ENCODE measurements at regions not wholly inside any gene's neighbourhood (a gene's known extent, or its start where the extent isn't known, plus 50 kb on each side); places are given as distances from the start of the nearest gene placed in this dataset.

DNA sequence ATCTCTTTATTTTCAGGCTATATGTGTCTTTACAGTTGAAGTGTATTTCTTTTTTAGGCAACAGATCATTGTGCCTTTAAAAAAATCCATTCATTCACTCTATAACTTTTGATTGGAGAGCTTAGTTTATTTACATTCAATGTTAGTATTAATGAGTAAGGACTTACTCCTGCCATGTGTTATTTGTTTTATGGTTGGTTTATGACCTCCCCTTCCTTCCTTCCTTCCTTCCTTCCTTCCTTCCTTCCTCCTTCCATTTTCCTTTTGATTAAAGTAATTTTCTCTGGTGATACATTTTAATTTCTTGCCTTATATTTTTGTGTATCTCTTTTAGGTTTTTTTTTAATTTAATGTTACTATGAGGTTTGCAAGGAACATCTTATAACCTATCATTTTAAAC is 1005.3 kb upstream of the EPHA7 start:
- H3K4me3 ChIP-seq, result no peak overlapping the region
- TF ChIP-seq, protein P1, sequence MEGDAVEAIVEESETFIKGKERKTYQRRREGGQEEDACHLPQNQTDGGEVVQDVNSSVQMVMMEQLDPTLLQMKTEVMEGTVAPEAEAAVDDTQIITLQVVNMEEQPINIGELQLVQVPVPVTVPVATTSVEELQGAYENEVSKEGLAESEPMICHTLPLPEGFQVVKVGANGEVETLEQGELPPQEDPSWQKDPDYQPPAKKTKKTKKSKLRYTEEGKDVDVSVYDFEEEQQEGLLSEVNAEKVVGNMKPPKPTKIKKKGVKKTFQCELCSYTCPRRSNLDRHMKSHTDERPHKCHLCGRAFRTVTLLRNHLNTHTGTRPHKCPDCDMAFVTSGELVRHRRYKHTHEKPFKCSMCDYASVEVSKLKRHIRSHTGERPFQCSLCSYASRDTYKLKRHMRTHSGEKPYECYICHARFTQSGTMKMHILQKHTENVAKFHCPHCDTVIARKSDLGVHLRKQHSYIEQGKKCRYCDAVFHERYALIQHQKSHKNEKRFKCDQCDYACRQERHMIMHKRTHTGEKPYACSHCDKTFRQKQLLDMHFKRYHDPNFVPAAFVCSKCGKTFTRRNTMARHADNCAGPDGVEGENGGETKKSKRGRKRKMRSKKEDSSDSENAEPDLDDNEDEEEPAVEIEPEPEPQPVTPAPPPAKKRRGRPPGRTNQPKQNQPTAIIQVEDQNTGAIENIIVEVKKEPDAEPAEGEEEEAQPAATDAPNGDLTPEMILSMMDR (IDR thresholded peaks at IDR 0.05), result no peak
- intact Hi-C loops (cut with DNase I), result no loop called here
- no peaks in the 10 kb centered on the region for H3K36me3 ChIP-seq
- H3K4me1 ChIP-seq, result no peaks in the 10 kb centered on the region
- DNase-seq (no peak), ATAC-seq (no peak)
- H3K27me3 ChIP-seq, result no peaks in the 10 kb centered on the region
- peaks cover 0 to 11% of the 10 kb centered on the region in 2 donors for H3K9me3 ChIP-seq
- no peak overlapping the region for H3K27ac ChIP-seq

DNA sequence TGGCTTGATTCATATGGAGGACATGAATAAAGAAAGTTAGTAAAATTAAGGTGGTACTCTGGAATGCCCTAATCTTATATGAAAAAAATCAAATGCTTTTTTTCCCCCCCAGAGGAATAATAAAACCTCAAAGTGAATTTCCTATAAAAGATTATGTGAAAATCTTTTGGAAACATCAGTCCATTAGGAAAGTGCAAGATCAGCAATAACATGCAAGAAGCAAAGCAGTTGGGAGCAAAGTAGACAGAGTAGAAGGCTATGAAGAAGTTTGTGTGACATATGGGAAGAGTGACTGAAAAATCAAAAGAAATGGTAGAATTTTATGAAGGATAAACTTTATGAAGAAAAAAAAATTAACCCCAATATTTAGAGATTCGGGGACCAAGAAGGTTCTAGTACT is 998.0 kb upstream of the EPHA7 start:
- Histone ChIP-seq H3K36me3 (no peaks in the 10 kb centered on the region), H3K9me3 (no peaks in the 10 kb centered on the region), H3K27ac (no peak overlapping the region), H3K4me1 (no peaks in the 10 kb centered on the region), H3K27me3 (no peaks in the 10 kb centered on the region), H3K4me3 (no peak overlapping the region)
- DNase-seq (no peak), ATAC-seq (no peak)
- TF ChIP-seq, protein P1 (IDR thresholded peaks at IDR 0.05), result no peak
- intact Hi-C loops (cut with DNase I), result no loop called here

DNA sequence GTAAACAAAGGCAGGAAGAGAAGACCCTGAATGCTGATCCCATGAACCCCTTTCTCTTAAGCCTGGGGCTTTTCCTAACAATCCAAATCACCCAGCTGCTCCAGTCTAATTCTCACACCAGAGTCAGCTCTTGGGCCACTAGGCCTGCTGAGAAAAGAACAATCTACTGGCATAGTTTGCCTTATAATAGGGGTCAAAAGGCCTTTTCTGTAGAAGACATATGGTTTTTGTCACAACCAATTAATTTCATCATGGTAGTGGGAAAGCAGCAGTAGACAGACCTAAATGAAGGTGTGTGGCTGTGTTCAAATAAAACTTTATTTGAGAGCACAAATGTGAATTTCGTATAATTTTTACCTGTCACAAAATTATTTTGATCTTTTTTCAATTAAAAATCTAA is 994.7 kb upstream of the EPHA7 start:
- Histone ChIP-seq H3K36me3 (no peaks in the 10 kb centered on the region), H3K27me3 (no peaks in the 10 kb centered on the region), H3K27ac (no peak overlapping the region), H3K4me1 (no peaks in the 10 kb centered on the region), H3K4me3 (no peak overlapping the region), H3K9me3 (no peaks in the 10 kb centered on the region)
- DNase-seq (no peak), ATAC-seq (no peak)
- TF ChIP-seq, protein P1 (IDR thresholded peaks at IDR 0.05), result no peak
- intact Hi-C loops (cut with DNase I), result no loop called here

DNA sequence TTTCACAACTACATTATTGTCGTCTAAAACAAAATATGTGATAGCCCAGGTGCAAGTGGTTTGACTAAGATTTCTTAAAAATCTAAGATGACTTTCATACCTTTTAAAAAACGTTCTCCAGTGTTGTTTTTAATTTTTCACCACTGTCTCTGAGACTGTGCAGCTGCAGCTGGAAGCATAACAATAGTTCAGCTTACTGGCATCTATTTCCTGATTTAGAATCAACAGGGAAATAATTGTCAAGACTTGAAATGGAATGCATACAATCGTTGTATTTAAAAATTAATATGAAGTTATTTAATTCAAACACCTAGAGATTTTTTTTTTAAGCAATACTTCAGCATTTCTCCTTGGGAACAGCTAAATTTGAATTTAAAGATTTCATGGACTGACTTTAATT is 982.0 kb upstream of the EPHA7 start:
- DNase-seq (no peak), ATAC-seq (no peak)
- no peaks in the 10 kb centered on the region for H3K27me3 ChIP-seq
- no peaks in the 10 kb centered on the region for H3K4me1 ChIP-seq
- TF ChIP-seq, protein P1 (IDR thresholded peaks at IDR 0.05), result no peak
- intact Hi-C loops (cut with DNase I), result no loop called here
- no peak overlapping the region for H3K4me3 ChIP-seq
- no peaks in the 10 kb centered on the region for H3K36me3 ChIP-seq
- H3K9me3 ChIP-seq, result no peaks in the 10 kb centered on the region
- no peak overlapping the region for H3K27ac ChIP-seq

DNA sequence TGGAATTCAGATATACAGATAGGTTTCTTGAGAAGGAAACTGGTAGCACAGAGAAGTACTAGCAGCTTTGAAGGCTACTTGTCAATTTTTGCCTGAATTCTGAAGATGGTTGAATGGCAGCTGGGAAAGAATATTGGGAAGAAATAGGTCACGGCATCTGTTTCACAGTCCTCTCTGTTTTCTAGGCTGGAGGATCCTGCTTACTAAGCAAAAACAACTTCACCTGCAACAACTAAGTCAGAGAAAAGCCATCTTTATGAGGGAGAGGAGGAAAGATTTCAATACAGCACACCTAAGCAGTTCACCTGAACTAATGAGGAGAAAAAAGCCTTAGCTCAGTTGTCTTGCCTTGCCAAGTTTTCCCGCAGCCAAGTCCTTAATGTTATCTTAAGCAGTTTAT is 975.5 kb upstream of the EPHA7 start:
- intact Hi-C loops (cut with DNase I), result no loop called here
- H3K27me3 ChIP-seq, result no peaks in the 10 kb centered on the region
- H3K27ac ChIP-seq, result no peak overlapping the region
- no peaks in the 10 kb centered on the region for H3K36me3 ChIP-seq
- ATAC-seq, result no peak
- TF ChIP-seq, protein P1 (IDR thresholded peaks at IDR 0.05), result no peak
- no peaks in the 10 kb centered on the region for H3K4me1 ChIP-seq
- H3K4me3 ChIP-seq, result no peak overlapping the region
- DNase-seq, result no peak
- H3K9me3 ChIP-seq, result no peaks in the 10 kb centered on the region
